ENCODE measurements at regions not wholly inside any gene's neighbourhood (a gene's known extent, or its start where the extent isn't known, plus 50 kb on each side); places are given as distances from the start of the nearest gene placed in this dataset.

DNA sequence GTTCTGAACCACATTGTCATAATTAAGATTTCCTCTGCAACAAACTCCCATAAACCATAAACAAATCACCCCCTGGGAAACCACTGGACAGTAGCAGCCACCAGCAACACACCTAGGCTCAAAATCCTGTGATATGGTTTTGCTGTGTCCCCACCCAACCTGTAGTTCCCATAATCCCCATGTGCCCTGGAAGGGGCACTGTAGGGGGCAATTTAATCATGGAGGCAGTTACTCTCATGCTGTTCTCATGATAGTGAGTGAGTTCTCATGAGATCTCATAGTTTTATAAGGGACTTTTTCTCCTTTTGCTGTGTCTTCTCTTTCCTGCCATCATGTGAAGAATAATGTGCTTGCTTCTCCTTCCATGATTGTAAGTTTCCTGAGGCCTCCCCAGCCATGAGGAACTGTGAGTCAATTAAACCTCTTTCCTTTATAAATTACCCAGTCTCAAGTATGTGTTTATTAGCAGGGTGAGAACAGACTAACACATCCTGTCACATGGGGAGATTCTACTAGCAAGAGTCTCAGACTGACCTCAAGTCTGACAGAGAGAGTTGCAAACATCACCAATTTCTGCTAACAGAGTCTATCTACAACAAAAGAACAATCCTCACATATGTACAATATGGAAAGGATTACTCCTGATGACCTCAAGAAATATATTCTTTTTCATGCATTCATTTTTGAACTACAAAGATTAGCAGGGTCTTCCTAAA, 182.6 kb downstream of the GRB14 start:
- TF ChIP-seq, protein P1, sequence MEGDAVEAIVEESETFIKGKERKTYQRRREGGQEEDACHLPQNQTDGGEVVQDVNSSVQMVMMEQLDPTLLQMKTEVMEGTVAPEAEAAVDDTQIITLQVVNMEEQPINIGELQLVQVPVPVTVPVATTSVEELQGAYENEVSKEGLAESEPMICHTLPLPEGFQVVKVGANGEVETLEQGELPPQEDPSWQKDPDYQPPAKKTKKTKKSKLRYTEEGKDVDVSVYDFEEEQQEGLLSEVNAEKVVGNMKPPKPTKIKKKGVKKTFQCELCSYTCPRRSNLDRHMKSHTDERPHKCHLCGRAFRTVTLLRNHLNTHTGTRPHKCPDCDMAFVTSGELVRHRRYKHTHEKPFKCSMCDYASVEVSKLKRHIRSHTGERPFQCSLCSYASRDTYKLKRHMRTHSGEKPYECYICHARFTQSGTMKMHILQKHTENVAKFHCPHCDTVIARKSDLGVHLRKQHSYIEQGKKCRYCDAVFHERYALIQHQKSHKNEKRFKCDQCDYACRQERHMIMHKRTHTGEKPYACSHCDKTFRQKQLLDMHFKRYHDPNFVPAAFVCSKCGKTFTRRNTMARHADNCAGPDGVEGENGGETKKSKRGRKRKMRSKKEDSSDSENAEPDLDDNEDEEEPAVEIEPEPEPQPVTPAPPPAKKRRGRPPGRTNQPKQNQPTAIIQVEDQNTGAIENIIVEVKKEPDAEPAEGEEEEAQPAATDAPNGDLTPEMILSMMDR (IDR thresholded peaks at IDR 0.05), result no peak
- no peak for TF ChIP-seq POLR2A (IDR thresholded peaks at IDR 0.05)

Data from gastroesophageal sphincter (tissue), 3 donors.